Ramos (cell line): ENCODE measurements at regions not wholly inside any gene's neighbourhood (a gene's known extent, or its start where the extent isn't known, plus 50 kb on each side); places are given as distances from the start of the nearest gene placed in this dataset.
"Not testable (repeated sequence)": the region's sequence is repeated elsewhere in the genome, so short reads cannot be mapped to it uniquely, and the experiment has no call there.

Experiments
- in situ Hi-C: fragments of 300-500 bp; cut with MboI; formaldehyde crosslinking; loops from one replicate; pipeline ENCODE4 v1.14.3; 2022; ENCODE audit warnings: low sequenced_read_pairs; ENCODE audit not compliant: unreplicated experiment

- in situ Hi-C loops: no loop called here
Measured at GRCh38 chr10:28199941-28200340, 102.9 kb downstream of the MPP7 start.

GRCh38 chr10:28190196-28190595, 112.7 kb downstream of the MPP7 start:
- in situ Hi-C loops: no loop called here

- in situ Hi-C loops: no loop called here
Measured at GRCh38 chr10:28188526-28188925, 114.3 kb downstream of the MPP7 start.

- in situ Hi-C loops: no loop called here
Measured at GRCh38 chr10:28186887-28187578, 115.8 kb downstream of the MPP7 start.

- in situ Hi-C loops: no loop called here
Measured at GRCh38 chr10:28186461-28186860, 116.4 kb downstream of the MPP7 start.

- in situ Hi-C loops: no loop called here
Measured at GRCh38 chr10:28184810-28185209, 118.1 kb downstream of the MPP7 start.

GRCh38 chr10:28181478-28182096, 121.3 kb downstream of the MPP7 start:
- in situ Hi-C loops: no loop called here

- in situ Hi-C loops: no loop called here
Measured at GRCh38 chr10:28180654-28181053, 122.2 kb downstream of the MPP7 start.

- in situ Hi-C loops: no loop called here
Measured at GRCh38 chr10:28179743-28180099, 123.1 kb downstream of the MPP7 start.

- in situ Hi-C loops: no loop called here
Measured at GRCh38 chr10:28179006-28179742, 123.7 kb downstream of the MPP7 start.

GRCh38 chr10:28177944-28178637, 124.8 kb downstream of the MPP7 start:
- in situ Hi-C loops: no loop called here

- in situ Hi-C loops: not testable (repeated sequence)
Measured at GRCh38 chr10:28176498-28176897, 126.4 kb downstream of the MPP7 start.

- in situ Hi-C loops: no loop called here
Measured at GRCh38 chr10:28172223-28172610, 130.6 kb downstream of the MPP7 start.

GRCh38 chr10:28171468-28172222, 131.2 kb downstream of the MPP7 start:
- in situ Hi-C loops: no loop called here

GRCh38 chr10:28169525-28169924, 133.3 kb downstream of the MPP7 start:
- in situ Hi-C loops: no loop called here

- in situ Hi-C loops: no loop called here
Measured at GRCh38 chr10:28160866-28161405, 141.9 kb downstream of the MPP7 start.

GRCh38 chr10:28157379-28157778, 145.5 kb downstream of the MPP7 start:
- in situ Hi-C loops: no loop called here

GRCh38 chr10:28155726-28156125, 147.1 kb downstream of the MPP7 start:
- in situ Hi-C loops: no loop called here

GRCh38 chr10:28151636-28152035, 151.2 kb downstream of the MPP7 start:
- in situ Hi-C loops: no loop called here

- in situ Hi-C loops: no loop called here
Measured at GRCh38 chr10:28149746-28150145, 150.9 kb upstream of the ODAD2 start.
